NCI-H2029 (cell line): ENCODE measurements at regions not wholly inside any gene's neighbourhood (a gene's known extent, or its start where the extent isn't known, plus 50 kb on each side); places are given as distances from the start of the nearest gene placed in this dataset.

Experiments
- DNase-seq: peaks from one replicate; lab custom pipeline; 2025; lab: John Stamatoyannopoulos, UW

DNA sequence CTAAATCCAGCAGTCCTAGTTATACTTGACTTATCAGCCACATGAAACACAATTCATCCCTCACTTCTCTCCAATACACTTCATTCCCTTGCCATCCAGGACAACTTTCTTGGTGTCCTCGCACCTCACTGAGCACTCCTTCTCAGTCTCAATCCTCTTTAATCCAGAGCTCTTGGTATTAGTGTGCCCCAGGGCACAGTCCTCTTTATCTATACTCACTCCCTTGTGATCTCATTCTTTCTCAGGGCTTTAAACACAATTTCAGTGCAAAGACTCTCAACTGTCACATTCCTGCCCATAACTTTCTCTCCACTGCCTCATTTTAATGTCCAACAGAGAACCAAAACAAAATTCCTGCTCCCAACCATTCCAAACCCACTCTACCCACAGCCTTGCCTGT, 60.8 kb upstream of the SPOPL start:
- DNase-seq = no peak

DNA sequence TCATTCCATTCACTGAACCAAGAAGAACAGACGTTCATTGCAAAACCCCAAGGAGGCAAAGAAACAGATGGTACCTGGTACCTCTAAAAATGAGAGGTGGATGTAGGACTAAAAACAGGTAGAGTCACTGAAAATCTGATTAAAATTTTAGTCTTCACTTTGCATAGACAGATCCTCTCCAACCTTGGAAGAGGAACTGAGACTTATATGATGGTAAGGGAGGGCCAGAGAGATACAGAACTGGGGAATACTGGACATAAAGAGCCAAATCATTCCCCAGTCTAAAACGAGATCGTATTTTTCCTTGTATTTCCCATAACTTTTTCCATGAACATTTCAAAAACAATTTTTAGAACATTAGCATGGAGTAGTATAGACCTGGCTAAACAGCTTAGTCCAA, 59.7 kb upstream of the SPOPL start:
- no peak for DNase-seq

DNA sequence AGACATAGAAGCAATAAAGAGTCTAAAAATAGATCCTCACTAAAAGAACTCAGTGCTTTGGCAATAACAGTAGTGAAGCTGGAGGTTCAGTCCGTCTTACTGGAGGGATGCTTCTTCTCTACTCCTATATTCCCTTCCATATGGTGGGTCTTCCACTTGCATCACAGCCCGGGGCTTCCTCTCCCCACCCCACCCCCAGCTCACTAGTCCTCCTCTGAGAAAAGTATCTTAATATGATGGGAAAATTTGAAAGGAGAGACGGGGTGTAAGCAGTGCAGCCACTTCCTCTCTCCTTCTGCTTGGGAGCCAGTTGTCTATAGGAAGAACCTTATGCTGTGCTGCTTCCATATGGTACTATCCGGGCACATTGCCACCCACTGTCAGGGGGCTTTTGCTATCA, 57.2 kb upstream of the SPOPL start:
- no peak for DNase-seq

DNA sequence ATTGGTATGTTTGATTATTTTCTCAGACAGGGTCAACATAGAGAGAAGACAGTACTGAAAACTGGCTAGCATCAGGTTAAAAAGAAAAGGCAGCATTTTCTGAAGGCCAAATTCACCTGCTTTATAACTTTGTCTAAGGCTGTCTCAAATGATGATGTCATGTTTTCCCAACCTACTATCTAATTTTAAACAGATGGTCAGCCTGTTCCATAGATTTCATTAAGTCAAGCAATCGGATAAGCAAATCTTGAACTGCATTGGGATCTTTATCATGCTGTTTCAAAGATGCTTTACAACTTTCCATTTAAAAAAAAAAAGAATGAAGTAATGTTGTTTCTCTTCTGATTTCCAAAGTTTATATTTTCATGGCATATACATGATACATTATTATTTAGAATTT, 56.3 kb upstream of the SPOPL start:
- DNase-seq = no peak

DNA sequence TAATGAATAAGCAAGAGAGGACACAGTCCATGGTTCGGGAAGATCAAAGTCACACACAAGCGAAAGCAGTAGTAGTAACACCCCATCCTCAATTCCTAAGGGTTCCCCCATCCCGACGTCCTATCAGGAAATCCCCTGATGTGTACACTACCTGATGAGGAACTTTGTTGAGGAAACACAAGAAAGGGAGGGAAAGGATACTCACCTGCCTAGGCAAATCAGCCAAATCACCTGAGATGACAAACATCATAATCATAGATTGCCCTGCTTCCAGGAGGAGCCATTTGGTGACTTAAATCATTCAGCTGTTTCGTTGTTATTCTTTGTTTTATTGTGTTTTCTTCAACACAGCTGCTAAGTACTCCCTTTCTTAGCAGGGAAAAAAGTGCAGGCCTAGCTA, 55.5 kb upstream of the SPOPL start:
- no peak for DNase-seq

DNA sequence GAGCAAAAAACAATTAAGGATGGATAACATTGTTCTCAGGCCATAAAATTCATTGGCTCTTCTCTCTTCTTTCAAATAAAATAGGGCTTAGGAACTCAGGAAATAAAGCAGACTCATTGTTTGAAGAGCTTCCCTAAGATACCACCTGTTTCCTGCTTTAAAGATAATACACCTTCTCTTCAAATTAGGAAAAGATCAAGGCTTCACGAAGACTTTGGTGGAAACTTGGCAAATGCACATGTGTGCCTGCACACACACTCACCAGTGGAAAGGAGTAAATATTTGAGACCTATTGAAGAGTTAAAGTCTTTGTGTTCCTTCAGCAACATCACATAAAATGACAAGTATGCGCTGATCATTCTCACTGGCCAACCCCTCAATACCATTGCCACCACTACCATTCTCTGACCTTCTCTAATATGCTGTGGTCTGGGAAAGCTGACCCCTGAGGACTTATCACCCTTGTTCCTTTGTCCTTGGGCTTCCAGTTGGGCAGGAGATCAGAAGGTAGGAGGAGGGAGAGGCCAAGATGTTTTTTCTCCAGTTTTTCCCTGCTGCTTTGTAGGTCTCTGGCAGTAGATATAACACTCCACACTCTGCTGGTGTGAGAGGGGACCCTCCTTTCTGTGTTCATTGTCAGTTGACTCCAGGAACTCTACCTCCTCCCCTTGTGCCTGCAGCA, 53.5 kb upstream of the SPOPL start:
- no peak for DNase-seq
